H1 (cell line): ENCODE measurements at regions not wholly inside any gene's neighbourhood (a gene's known extent, or its start where the extent isn't known, plus 50 kb on each side); places are given as distances from the start of the nearest gene placed in this dataset.

ENCODE experiments used
- CTCF ChIA-PET: fragments of 300-600 bp; sonication (Branson Sonifier 250); formaldehyde crosslinking; loops from one replicate; lab custom pipeline; 2021; ENCODE audit not compliant: partially characterized antibody; lab: Charles Lee
- POLR2A ChIA-PET: fragments of 300-600 bp; sonication (Branson Sonifier 250); formaldehyde crosslinking; loops from one replicate; lab custom pipeline; 2021; ENCODE audit warnings: inconsistent platforms; ENCODE audit not compliant: partially characterized antibody; lab: Charles Lee
- DNase-seq, 2 experiments: peaks; one replicate each; pipeline versions ENCODE4 v3.0.0 to v3.0.0-alpha.2; 2010 to 2022; ENCODE audit warnings: low spot score in 2 of 2, low read depth in 1 of 2, mixed read lengths in 1 of 2
- FAIRE-seq: peaks from 2 replicates; lab custom pipeline; 2011; peaks lifted over from hg19 to GRCh38; lab: Jason Lieb, UNC
- H2AFZ ChIP-seq: 2 replicates; pipeline ENCODE4 v1.8.1; 2012; ENCODE audit warnings: low read length, inconsistent platforms
- H2AK5ac ChIP-seq: 2 replicates; pipeline ENCODE4 v1.6.1; 2013; ENCODE audit warnings: low read depth, low read length
- H2BK120ac ChIP-seq: replicated peaks from 2 replicates; pipeline ENCODE3; 2013; ENCODE audit warnings: low read depth, low read length, inconsistent platforms
- H2BK12ac ChIP-seq: 2 replicates; pipeline ENCODE4 v1.6.1; 2013; ENCODE audit warnings: low read depth, low read length
- H2BK15ac ChIP-seq: 2 replicates; pipeline ENCODE4 v1.6.1; 2013; ENCODE audit warnings: low read length
- H2BK20ac ChIP-seq: 2 replicates; pipeline ENCODE4 v1.6.1; 2013; ENCODE audit warnings: low read length
- H2BK5ac ChIP-seq: 2 replicates; pipeline ENCODE4 v1.6.1; 2013; ENCODE audit warnings: low read depth, low read length
- H3K14ac ChIP-seq: 2 replicates; pipeline ENCODE4 v1.6.1; 2013; ENCODE audit warnings: inconsistent platforms; ENCODE audit not compliant: insufficient read length
- H3K18ac ChIP-seq: 2 replicates; pipeline ENCODE4 v1.6.1; 2013; ENCODE audit warnings: low read length; ENCODE audit errors: extremely low read depth
- H3K23ac ChIP-seq: 2 replicates; pipeline ENCODE4 v1.6.1; 2013; ENCODE audit warnings: inconsistent platforms; ENCODE audit not compliant: insufficient read length
- H3K23me2 ChIP-seq: 2 replicates; pipeline ENCODE4 v1.6.1; 2013; ENCODE audit warnings: low read depth, low read length
- H3K27ac ChIP-seq: 2 replicates; pipeline ENCODE4 v1.6.1; 2011; ENCODE audit warnings: low read depth, low read length, inconsistent platforms
- H3K27me3 ChIP-seq, 4 experiments: replicated peaks in 1 of 4; 1 replicate in 1 of 4; 2 replicates in 3 of 4; pipeline versions ENCODE4 v1.6.1 to v1.8.1; 2011 to 2013; ENCODE audit warnings: low read length in 3 of 4, mild to moderate bottlenecking in 3 of 4, inconsistent platforms in 2 of 4, mixed read lengths in 2 of 4, moderate library complexity in 1 of 4; ENCODE audit not compliant: control insufficient read depth in 3 of 4, insufficient read depth in 3 of 4; ENCODE audit errors: extremely low read depth in 1 of 4
- H3K36me3 ChIP-seq, 4 experiments: 2 replicates each; pipeline versions ENCODE4 v1.6.1 to v1.8.1; 2011 to 2013; ENCODE audit warnings: mild to moderate bottlenecking in 4 of 4, low read length in 3 of 4, moderate library complexity in 2 of 4, control low read depth in 1 of 4, inconsistent platforms in 1 of 4; ENCODE audit not compliant: insufficient read depth in 4 of 4, control insufficient read depth in 2 of 4
- H3K4ac ChIP-seq: replicated peaks from 2 replicates; pipeline ENCODE3; 2013; ENCODE audit warnings: low read length, low read depth, mixed read lengths, inconsistent platforms; ENCODE audit not compliant: insufficient read length
- H3K4me1 ChIP-seq, 4 experiments: replicated peaks in 1 of 4; 1 replicate in 1 of 4; 2 replicates in 3 of 4; pipeline versions ENCODE4 v1.6.1 to v1.8.1; 2011 to 2013; ENCODE audit warnings: low read length in 3 of 4, inconsistent platforms in 2 of 4, mixed read lengths in 1 of 4; ENCODE audit not compliant: insufficient read depth in 4 of 4, control insufficient read depth in 3 of 4
- H3K4me2 ChIP-seq, 2 experiments: 2 replicates each; pipeline versions ENCODE4 v1.6.1 to v1.8.1; 2011 to 2013; ENCODE audit warnings: low read depth in 2 of 2, low read length in 2 of 2, control low read depth in 1 of 2, inconsistent platforms in 1 of 2, mild to moderate bottlenecking in 1 of 2; ENCODE audit not compliant: insufficient read depth in 1 of 2
- H3K4me3 ChIP-seq, 4 experiments: fragments of 200-600, 300-600 bp in 1 of 4; sonication (generic), shearing (Covaris generic), sonication (Bioruptor Twin) in 1 of 4; 2 replicates each; pipeline versions ENCODE4 v1.5.1 to v1.8.1; 2011 to 2016; ENCODE audit warnings: low read length in 4 of 4, low read depth in 3 of 4, control low read depth in 2 of 4, inconsistent platforms in 2 of 4, mild to moderate bottlenecking in 2 of 4, mixed read lengths in 1 of 4, moderate library complexity in 1 of 4; ENCODE audit not compliant: insufficient read depth in 2 of 4; ENCODE audit errors: extremely low read depth in 1 of 4
- H3K56ac ChIP-seq: replicated peaks from 2 replicates; pipeline ENCODE3; 2013; ENCODE audit warnings: low read depth, mild to moderate bottlenecking, mixed read lengths, low read length, inconsistent platforms; ENCODE audit not compliant: insufficient read length
- H3K79me1 ChIP-seq: 2 replicates; pipeline ENCODE4 v1.6.1; 2013; ENCODE audit warnings: low read depth, low read length, control low read depth
- H3K79me2 ChIP-seq, 2 experiments: 2 replicates each; pipeline versions ENCODE4 v1.6.1 to v1.8.1; 2012 to 2013; ENCODE audit warnings: low read length in 2 of 2, mild to moderate bottlenecking in 2 of 2, inconsistent platforms in 1 of 2; ENCODE audit not compliant: insufficient read depth in 2 of 2, control insufficient read depth in 1 of 2
- H3K9ac ChIP-seq, 4 experiments: replicated peaks in 1 of 4; 1 replicate in 1 of 4; 2 replicates in 3 of 4; pipeline versions ENCODE4 v1.6.1 to v1.8.1; 2011 to 2013; ENCODE audit warnings: low read depth in 3 of 4, low read length in 3 of 4, control low read depth in 2 of 4, mild to moderate bottlenecking in 2 of 4, moderate library complexity in 2 of 4, inconsistent platforms in 1 of 4; ENCODE audit errors: extremely low read depth in 1 of 4
- H3K9me3 ChIP-seq, 2 experiments: 2 replicates each; pipeline versions ENCODE4 v1.6.1 to v1.8.1; 2012 to 2013; ENCODE audit warnings: mild to moderate bottlenecking in 2 of 2, moderate library complexity in 2 of 2, control low read depth in 1 of 2, inconsistent platforms in 1 of 2, low read depth in 1 of 2, low read length in 1 of 2, mixed read lengths in 1 of 2; ENCODE audit not compliant: insufficient read depth in 2 of 2
- H4K20me1 ChIP-seq, 2 experiments: replicated peaks in 1 of 2; 2 replicates each; pipeline versions ENCODE3 to v1.8.1; 2011 to 2013; ENCODE audit warnings: inconsistent platforms in 2 of 2, low read length in 2 of 2, mild to moderate bottlenecking in 1 of 2; ENCODE audit not compliant: insufficient read depth in 2 of 2, control insufficient read depth in 1 of 2
- H4K5ac ChIP-seq: 2 replicates; pipeline ENCODE4 v1.6.1; 2013; ENCODE audit warnings: low read length, low read depth, mixed read lengths, inconsistent platforms; ENCODE audit not compliant: insufficient read length
- H4K8ac ChIP-seq: 2 replicates; pipeline ENCODE4 v1.8.0; 2013; ENCODE audit warnings: mild to moderate bottlenecking, moderate library complexity, low read length, inconsistent platforms; ENCODE audit not compliant: insufficient read depth; ENCODE audit errors: extremely low read depth
- H4K91ac ChIP-seq: replicated peaks from 2 replicates; pipeline ENCODE3; 2013; ENCODE audit warnings: low read length, mixed read lengths, inconsistent platforms; ENCODE audit not compliant: insufficient read length
- BCL11A ChIP-seq, 2 experiments: IDR thresholded peaks; one replicate each; pipeline ENCODE4 v1.6.1; 2011; ENCODE audit warnings: low read depth in 2 of 2, low read length in 2 of 2, mild to moderate bottlenecking in 2 of 2
- CBX8 ChIP-seq: fragments of 300-800, 300-1000 bp; sonication (generic); IDR thresholded peaks from 2 replicates; pipeline ENCODE4 v1.7.1; 2016; ENCODE audit warnings: low read depth, low read length, borderline replicate concordance
- JUND ChIP-seq: IDR thresholded peaks from 2 replicates; pipeline ENCODE4 v1.6.1; 2011; ENCODE audit warnings: mild to moderate bottlenecking, improper control_type of control experiment, low read length
- SUZ12 ChIP-seq: fragments of 200-600 bp; sonication (generic); IDR thresholded peaks from 2 replicates; pipeline ENCODE4 v1.6.1; 2012; ENCODE audit warnings: mild to moderate bottlenecking, inconsistent platforms, low read length, moderate library complexity, mixed read lengths
- ZNF274 ChIP-seq: IDR thresholded peaks from 2 replicates; pipeline ENCODE4 v1.7.0; 2012; ENCODE audit warnings: low read length, borderline replicate concordance; ENCODE audit errors: extremely low read depth
- WGBS, 2 experiments: shearing (Covaris generic) in 1 of 2; methylation state at CpG; one replicate each; pipeline versions ENCODE4 v1.1.6 to v1.1.7; 2013 to 2015; ENCODE audit warnings: low lambda C conversion rate in 2 of 2, mixed read lengths in 2 of 2, inconsistent platforms in 1 of 2, low coverage in 1 of 2, missing lambda C conversion rate in 1 of 2; ENCODE audit not compliant: insufficient replicate concordance in 2 of 2, insufficient coverage in 1 of 2, insufficient read length in 1 of 2; ENCODE audit errors: extremely low coverage in 1 of 2, missing lambda C conversion rate in 1 of 2; 5-methylcytosine and 5-hydroxymethylcytosine counted together
- TF ChIP-seq, protein P1 (sequence below): IDR thresholded peaks from 2 replicates; pipeline ENCODE4 v1.6.1; 2012; ENCODE audit warnings: inconsistent platforms

DNA sequence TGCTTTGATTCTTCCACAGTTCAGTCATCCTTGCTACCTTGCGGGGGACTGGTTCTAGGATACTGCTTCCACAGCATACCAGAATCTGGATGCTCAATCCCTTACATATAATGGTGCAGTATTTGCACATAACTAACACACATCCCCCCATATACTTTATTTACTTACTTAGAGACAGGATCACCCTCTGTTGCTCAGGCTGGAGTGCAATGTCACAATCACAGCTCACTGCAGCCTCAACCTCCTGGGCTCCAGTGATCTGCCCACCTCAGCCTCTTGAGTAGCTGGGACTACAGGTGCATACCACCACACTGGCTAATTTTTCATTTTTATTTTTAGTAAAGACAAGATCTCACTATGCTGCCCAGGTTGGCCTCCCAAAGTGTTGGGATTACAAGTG, 112.2 kb downstream of the GOSR1 start:
- no peaks in the 10 kb centered on the region for H3K79me2 ChIP-seq
- no peak overlapping the region for H3K14ac ChIP-seq
- no peak overlapping the region for H2BK5ac ChIP-seq
- H4K5ac ChIP-seq = no peak overlapping the region
- H3K9me3 ChIP-seq = no peaks in the 10 kb centered on the region
- no peak overlapping the region for H2BK12ac ChIP-seq
- no peak for TF ChIP-seq ZNF274
- TF ChIP-seq, protein P1, sequence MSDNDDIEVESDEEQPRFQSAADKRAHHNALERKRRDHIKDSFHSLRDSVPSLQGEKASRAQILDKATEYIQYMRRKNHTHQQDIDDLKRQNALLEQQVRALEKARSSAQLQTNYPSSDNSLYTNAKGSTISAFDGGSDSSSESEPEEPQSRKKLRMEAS = no peak
- TF ChIP-seq BCL11A (IDR thresholded peaks at IDR 0.05; ENCODE audit: low read depth in 2 of 2, low read length in 2 of 2) = no peak
- TF ChIP-seq CBX8 = no peak
- TF ChIP-seq SUZ12 = no peak
- no peak for TF ChIP-seq JUND
- DNase-seq (no peak), FAIRE-seq (no peak)
- H2BK15ac ChIP-seq = no peak overlapping the region
- ChIA-PET CTCF (interaction anchor here (1.0 kb wide), 1 partner anchor 18 kb away, joined by 3 read pairs; no protein-coding TSS in a partner anchor), POLR2A (interaction anchor here (1.0 kb wide), 1 partner anchor 11 kb away, joined by 3 read pairs; no protein-coding TSS in a partner anchor)
- H3K4me1 ChIP-seq = no peaks in the 10 kb centered on the region
- no peak overlapping the region for H2AFZ ChIP-seq
- H3K27me3 ChIP-seq = no peaks in the 10 kb centered on the region
- H4K91ac ChIP-seq = no peak overlapping the region
- H2BK20ac ChIP-seq = no peak overlapping the region
- H2AK5ac ChIP-seq = no peak overlapping the region
- no peak overlapping the region for H3K18ac ChIP-seq
- no peak overlapping the region for H3K4me2 ChIP-seq
- no peak overlapping the region for H3K27ac ChIP-seq
- no peaks in the 10 kb centered on the region for H4K20me1 ChIP-seq
- H3K79me1 ChIP-seq = no peaks in the 10 kb centered on the region
- H2BK120ac ChIP-seq = no peak overlapping the region
- H3K9ac ChIP-seq = no peak overlapping the region
- H3K56ac ChIP-seq = no peak overlapping the region
- H3K36me3 ChIP-seq = no peaks in the 10 kb centered on the region
- H3K23ac ChIP-seq = no peak overlapping the region
- H3K23me2 ChIP-seq = no peaks in the 10 kb centered on the region
- WGBS, 2 experiments = 100% methylated on average over 1 of the region's 1 CpG; no CpG with 5 or more reads in 1 of the 2 experiments
- no peak overlapping the region for H3K4ac ChIP-seq
- H3K4me3 ChIP-seq = no peak overlapping the region
- H4K8ac ChIP-seq = no peak overlapping the region
